HG03039 (cell line): ENCODE measurements at regions not wholly inside any gene's neighbourhood (a gene's known extent, or its start where the extent isn't known, plus 50 kb on each side); places are given as distances from the start of the nearest gene placed in this dataset.

ENCODE experiments used
- ATAC-seq: cut with Tn5 transposase; IDR thresholded peaks from one replicate; pipeline ENCODE4 v1.9.1; 2021; ENCODE audit warnings: mild to moderate bottlenecking, moderate library complexity; ENCODE audit not compliant: unreplicated experiment

- no peak for ATAC-seq
Observed at GRCh38 chr2:136062066-136062837, 55.7 kb downstream of the CXCR4 start.

- no peak for ATAC-seq
Observed at GRCh38 chr2:136060416-136060815, 57.5 kb downstream of the CXCR4 start.

DNA sequence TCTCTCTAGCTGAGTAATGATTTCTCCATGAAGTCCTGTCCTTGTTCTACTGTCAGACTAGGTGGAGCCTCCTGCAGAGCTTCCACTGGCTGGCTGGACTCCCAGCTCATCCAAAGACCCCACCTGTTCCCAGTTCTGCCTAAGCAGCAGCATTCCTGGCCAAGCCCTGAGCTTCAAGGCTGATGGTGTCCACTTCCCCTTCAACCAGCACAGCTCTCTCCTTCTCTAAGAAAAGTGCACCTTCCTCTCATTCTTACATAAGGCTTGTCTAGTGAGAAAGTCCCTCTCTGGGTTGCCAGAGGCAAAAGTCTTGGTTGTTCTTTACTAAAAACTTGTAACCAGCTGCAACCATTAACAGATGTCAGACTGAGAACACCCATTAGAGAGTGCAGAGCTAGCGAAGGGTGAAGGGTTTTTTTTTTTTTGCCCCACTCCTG is 58.9 kb downstream of the CXCR4 start:
- ATAC-seq = peak; percentile 47

DNA sequence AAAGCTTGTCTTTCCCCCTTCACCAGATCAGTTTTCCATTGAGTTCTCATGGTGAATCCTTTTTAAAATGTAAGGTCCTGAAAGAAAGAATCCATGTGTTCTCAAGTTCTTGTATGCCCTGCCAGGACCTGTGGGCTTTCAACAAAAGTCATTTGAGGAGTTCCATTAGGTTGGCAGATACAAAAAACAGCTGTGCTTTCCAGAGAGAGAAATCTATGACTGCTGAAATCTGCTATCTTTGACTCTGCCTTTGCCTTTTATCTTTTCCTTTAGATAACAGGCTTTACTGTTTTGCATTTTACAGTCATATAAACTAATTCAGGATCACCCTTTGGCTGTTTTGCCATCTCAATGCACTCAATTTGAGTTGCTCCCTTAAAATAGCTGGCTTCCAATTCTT is 59.7 kb downstream of the CXCR4 start:
- no peak for ATAC-seq

DNA sequence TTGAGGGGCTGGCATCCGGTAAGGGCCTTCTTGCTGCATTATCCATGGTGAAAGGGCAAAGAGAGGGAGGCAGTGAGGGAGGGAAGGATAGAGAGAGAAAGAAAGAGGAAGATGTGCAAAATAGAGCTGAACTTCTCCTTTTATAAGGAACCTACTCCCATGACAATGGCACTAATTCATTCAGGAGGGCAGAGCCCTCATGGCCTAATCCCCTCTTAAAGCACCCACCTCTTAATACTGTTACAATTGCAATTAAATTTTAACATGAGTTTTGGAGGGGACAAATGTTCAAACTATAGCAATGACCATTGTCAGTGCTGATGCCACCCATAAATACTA is 60.2 kb downstream of the CXCR4 start:
- no peak for ATAC-seq

DNA sequence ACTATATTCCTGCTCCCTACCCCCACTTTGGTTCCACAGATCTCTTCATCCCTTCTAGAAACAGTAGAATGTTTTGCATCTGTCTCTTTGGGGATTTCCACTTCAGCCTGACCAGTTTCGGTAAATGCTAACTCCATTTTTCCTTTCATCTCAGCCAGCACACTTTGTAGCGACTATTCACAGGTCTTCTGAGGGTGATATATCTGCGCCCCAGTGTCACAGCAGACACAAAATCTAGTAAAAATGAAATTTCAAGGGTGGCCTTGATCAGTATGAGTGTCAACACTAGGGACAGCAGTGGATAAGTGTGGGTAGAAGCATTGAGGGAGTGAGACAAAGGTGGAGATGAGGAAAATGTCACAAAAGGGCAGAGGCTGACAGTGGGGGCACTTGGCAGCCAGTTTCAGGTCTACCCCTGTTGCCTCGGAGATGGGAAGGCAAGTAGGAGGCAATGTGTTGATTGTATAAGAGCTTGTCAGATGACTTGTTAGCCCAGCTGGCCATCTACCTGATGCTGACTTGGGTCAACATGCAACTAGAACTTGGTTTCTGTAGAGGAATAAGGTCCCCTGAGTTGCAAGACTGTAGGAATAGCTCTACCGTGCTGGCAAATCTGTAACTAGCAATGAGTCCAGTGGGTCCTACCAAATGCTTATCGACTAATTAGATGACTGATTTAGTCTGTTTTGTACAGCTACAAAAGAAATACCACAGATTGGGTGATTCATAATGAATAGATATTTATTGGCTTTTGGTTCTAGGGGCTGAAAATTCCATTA is 60.7 kb downstream of the CXCR4 start:
- peak; percentile 45 for ATAC-seq

DNA sequence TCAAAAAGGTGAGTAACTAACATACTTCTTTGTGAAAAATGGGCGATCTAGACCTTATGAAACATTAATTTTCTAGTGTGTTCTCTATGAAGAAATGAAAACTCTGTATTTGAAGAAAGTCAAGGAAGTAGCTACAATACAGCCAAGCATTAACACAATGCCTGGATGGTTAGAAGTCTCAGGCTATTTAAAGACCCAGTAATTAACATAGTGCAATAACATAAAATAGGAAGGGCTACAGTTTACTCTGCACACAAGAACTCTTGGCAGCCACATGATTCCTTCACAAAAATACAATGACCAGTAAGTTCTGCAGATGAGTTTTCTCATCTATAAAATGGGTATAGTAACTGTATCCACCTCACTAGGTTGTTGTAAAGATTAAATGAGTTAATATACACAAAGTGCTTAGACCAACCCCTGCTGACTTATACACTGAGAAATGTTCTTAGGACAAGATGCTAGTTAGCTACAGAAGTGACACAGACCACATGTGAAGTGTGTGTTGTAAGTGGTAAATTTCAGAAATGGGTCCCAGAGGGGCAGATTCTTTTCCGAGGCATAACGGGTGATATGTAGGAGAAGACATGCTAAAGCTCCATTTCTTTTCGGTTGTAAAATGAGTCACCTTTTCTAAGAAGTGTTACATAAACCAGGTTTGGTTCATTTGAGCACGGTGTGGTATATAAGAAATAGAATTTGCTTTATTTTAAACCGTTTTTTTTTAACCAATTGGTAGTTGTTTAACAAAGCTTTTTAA is 61.8 kb downstream of the CXCR4 start:
- no peak for ATAC-seq

- ATAC-seq = no peak
Observed at GRCh38 chr2:136054856-136055255, 63.1 kb downstream of the CXCR4 start.

- peak; percentile 41 for ATAC-seq
Observed at GRCh38 chr2:136052369-136053362, 65.3 kb downstream of the CXCR4 start.

DNA sequence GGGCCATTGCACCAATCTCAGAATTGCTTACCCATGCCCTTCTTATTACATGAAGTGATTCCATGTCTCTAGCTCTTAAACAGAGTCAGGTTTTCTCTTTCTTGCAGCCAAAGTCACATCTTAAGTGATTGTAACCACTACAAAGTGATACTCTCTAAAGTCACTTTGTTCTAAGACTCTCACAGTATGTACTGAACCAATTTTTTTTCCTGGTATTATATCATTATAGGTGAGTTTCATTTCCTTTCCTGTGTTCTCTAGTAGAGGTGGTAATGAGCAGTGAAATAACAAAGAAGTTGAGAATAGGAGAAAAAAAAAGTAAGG is 66.3 kb upstream of the DARS1 start:
- no peak for ATAC-seq

- ATAC-seq = peak; percentile 39
Observed at GRCh38 chr2:136051001-136051724, 65.7 kb upstream of the DARS1 start.

- no peak for ATAC-seq
Observed at GRCh38 chr2:136049991-136050920, 64.8 kb upstream of the DARS1 start.

DNA sequence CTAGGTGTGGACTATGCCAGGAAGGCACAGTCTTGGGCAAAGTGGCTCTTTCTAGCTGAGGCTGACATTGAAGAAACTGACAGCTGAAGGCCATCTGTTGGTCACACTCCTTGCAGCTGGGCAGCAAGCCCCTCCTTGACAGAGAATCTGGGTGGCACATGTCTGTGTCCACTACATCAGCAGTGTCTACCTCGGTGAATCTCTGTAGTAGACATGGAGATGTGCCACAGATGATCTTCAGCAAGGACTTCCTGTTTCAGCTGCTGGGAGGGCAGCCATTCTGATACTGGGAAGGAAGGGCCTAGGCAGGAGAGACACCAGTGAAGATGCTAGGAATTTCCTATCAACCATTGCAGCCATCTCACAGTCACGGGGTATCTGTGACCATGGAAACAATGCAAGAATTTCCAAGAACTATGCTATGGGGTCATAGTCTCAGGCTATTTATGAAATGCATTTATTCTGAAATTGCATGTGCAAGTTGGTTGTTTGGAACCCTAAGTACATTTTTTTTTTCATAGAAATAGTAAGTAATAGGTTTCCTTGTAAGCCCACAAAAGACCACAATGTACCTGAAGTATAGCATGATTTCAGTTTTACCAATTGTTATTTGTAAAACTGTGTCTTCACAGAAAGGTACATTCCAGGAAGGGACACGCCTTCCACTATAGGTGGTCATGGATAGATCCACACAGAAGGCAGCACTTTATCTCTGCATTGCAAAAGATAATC is 63.8 kb upstream of the DARS1 start:
- no peak for ATAC-seq

GRCh38 chr2:136045835-136046570 is 60.6 kb upstream of the DARS1 start:
- no peak for ATAC-seq

DNA sequence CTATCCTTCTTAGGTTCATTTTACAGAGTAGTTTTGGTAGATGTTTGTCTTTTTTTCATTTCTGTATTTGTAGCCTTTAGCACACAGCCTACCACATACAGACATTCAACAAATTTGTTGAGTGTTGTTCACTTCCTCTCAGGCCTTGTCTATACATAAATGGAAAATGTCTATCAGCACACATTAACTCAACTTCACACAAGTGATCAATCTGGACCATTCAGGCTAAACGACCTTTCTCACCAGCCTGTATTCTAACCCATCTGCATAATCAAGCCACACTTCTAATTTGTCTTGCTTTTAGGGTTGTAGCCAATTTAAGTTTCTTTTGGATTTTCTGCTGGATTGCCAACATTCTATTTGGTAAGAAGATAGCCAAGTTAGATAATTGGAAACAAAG is 59.9 kb upstream of the DARS1 start:
- ATAC-seq = no peak
